ENCODE measurements at regions not wholly inside any gene's neighbourhood (a gene's known extent, or its start where the extent isn't known, plus 50 kb on each side); places are given as distances from the start of the nearest gene placed in this dataset.

GRCh38 chr1:91610102-91610501 lies 109.5 kb downstream of the CDC7 start:
- Histone ChIP-seq H3K27me3 (no peaks in the 10 kb centered on the region), H3K36me3 (no peaks in the 10 kb centered on the region), H3K9me3 (no peaks in the 10 kb centered on the region), H3K4me3 (no peak overlapping the region), H3K4me1 (peaks cover 0 to 7% (median 0%) of the 10 kb centered on the region in 4 donors), H3K27ac (no peak overlapping the region)
- WGBS, 2 donors: 91 to 100% methylated on average over 2 of the region's 2 CpGs
- ATAC-seq (ENCODE audit: low FRiP score in 2 of 2) (no peak), DNase-seq (no peak)
- TF ChIP-seq POLR2A (IDR thresholded peaks at IDR 0.05) (no peak), POLR2AphosphoS5 (IDR thresholded peaks at IDR 0.05) (no peak), EP300 (IDR thresholded peaks at IDR 0.05) (no peak), CTCF (IDR thresholded peaks at IDR 0.05) (no peak)

GRCh38 chr1:91610789-91611188 lies 110.1 kb downstream of the CDC7 start:
- H3K27me3 ChIP-seq: no peaks in the 10 kb centered on the region
- H3K4me1 ChIP-seq: peaks cover 0 to 7% (median 0%) of the 10 kb centered on the region in 4 donors
- H3K9me3 ChIP-seq: no peaks in the 10 kb centered on the region
- H3K4me3 ChIP-seq: no peak overlapping the region
- WGBS, 2 donors: 77 to 78% methylated on average over 6 of the region's 6 CpGs
- no peak overlapping the region for H3K27ac ChIP-seq
- no peaks in the 10 kb centered on the region for H3K36me3 ChIP-seq
- no peak for ATAC-seq (ENCODE audit: low FRiP score in 2 of 2)
- DNase-seq: no peak
- no peak for TF ChIP-seq POLR2AphosphoS5 (IDR thresholded peaks at IDR 0.05)
- no peak for TF ChIP-seq POLR2A (IDR thresholded peaks at IDR 0.05)
- TF ChIP-seq CTCF (IDR thresholded peaks at IDR 0.05): no peak
- no peak for TF ChIP-seq EP300 (IDR thresholded peaks at IDR 0.05)

GRCh38 chr1:91611483-91611917 lies 110.8 kb downstream of the CDC7 start:
- ATAC-seq (ENCODE audit: low FRiP score in 2 of 2) (peak; percentile 19 to 82), DNase-seq (peak in 1 of 2 donors; percentile 32)
- Histone ChIP-seq H3K9me3 (no peaks in the 10 kb centered on the region), H3K27ac (peak overlapping the region in 1 of 4 donors; percentile 64), H3K27me3 (no peaks in the 10 kb centered on the region), H3K36me3 (no peaks in the 10 kb centered on the region), H3K4me3 (no peak overlapping the region), H3K4me1 (peaks cover 0 to 7% (median 0%) of the 10 kb centered on the region in 4 donors)
- 74% methylated on average over 7 to 12 of the region's 12 CpGs for WGBS, 2 donors
- TF ChIP-seq EP300 (IDR thresholded peaks at IDR 0.05): no peak
- no peak for TF ChIP-seq POLR2A (IDR thresholded peaks at IDR 0.05)
- no peak for TF ChIP-seq CTCF (IDR thresholded peaks at IDR 0.05)
- no peak for TF ChIP-seq POLR2AphosphoS5 (IDR thresholded peaks at IDR 0.05)

GRCh38 chr1:91613595-91613994 lies 112.9 kb downstream of the CDC7 start:
- H3K27me3 ChIP-seq: no peaks in the 10 kb centered on the region
- no peak overlapping the region for H3K4me3 ChIP-seq
- H3K9me3 ChIP-seq: no peaks in the 10 kb centered on the region
- peaks cover 0 to 7% (median 0%) of the 10 kb centered on the region in 4 donors for H3K4me1 ChIP-seq
- DNase-seq: no peak
- WGBS, 2 donors: 77 to 100% methylated on average over 1 of the region's 1 CpG
- H3K27ac ChIP-seq: no peak overlapping the region
- no peak for ATAC-seq (ENCODE audit: low FRiP score in 2 of 2)
- H3K36me3 ChIP-seq: no peaks in the 10 kb centered on the region
- TF ChIP-seq POLR2A (IDR thresholded peaks at IDR 0.05): no peak
- TF ChIP-seq EP300 (IDR thresholded peaks at IDR 0.05): no peak
- TF ChIP-seq CTCF (IDR thresholded peaks at IDR 0.05): no peak

GRCh38 chr1:91616712-91617111 lies 116.1 kb downstream of the CDC7 start:
- Histone ChIP-seq H3K27ac (no peak overlapping the region), H3K9me3 (no peaks in the 10 kb centered on the region), H3K36me3 (no peaks in the 10 kb centered on the region), H3K4me3 (no peak overlapping the region), H3K4me1 (peaks cover 0 to 6% (median 0%) of the 10 kb centered on the region in 4 donors), H3K27me3 (no peaks in the 10 kb centered on the region)
- DNase-seq (no peak), ATAC-seq (ENCODE audit: low FRiP score in 2 of 2) (no peak)
- TF ChIP-seq EP300 (IDR thresholded peaks at IDR 0.05): no peak
- TF ChIP-seq CTCF (IDR thresholded peaks at IDR 0.05): no peak
- no peak for TF ChIP-seq POLR2AphosphoS5 (IDR thresholded peaks at IDR 0.05)
- no peak for TF ChIP-seq POLR2A (IDR thresholded peaks at IDR 0.05)
- 74 to 81% methylated on average over 3 of the region's 3 CpGs for WGBS, 2 donors

All from upper lobe of left lung (tissue), 6 donors.